Endometrium (tissue), 2 donors: ENCODE measurements at regions not wholly inside any gene's neighbourhood (a gene's known extent, or its start where the extent isn't known, plus 50 kb on each side); places are given as distances from the start of the nearest gene placed in this dataset.

Source experiments
- FAIRE-seq: peaks from 2 replicates; lab custom pipeline; 2012; peaks lifted over from hg19 to GRCh38; lab: Jason Lieb, UNC
- donor health status: control.
- donor health status: control.

DNA sequence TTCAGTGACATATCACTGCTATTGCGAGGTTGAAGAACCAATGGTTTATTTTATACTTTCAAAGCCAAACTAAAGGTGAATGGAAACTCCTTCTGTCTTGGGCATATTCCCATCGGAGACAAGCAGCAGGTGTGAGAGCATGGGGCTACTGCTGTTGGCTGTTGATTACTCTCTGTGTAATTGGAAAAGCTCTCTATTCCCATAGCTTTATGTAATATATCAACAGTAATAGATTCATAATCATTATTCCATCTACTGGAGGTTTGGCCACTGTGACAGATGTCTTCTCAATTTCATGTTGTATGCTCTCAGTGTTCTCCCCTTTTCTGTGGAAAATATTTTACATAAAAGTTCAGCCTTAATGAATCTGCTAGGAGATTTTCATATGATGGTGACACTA, 352.0 kb downstream of the BTG1 start:
- no peak for FAIRE-seq

DNA sequence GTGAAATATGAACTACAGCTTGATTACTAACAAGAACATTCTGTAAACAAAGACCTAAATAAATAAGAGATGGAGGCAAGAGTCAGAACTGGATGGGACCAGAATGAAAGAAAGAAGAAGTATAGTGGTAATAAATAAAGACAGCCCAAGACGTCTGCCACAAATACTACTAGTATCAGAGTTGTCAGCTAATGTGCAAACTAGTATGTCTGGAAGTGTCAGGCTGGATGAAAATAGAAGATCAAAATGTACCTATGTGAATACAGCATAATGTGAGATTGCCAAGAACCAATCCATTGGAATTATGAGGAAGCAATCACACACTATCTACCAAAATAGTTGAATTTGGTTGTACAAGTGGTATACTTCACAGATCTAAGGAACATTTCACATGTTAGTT, 353.0 kb downstream of the BTG1 start:
- FAIRE-seq, result no peak

DNA sequence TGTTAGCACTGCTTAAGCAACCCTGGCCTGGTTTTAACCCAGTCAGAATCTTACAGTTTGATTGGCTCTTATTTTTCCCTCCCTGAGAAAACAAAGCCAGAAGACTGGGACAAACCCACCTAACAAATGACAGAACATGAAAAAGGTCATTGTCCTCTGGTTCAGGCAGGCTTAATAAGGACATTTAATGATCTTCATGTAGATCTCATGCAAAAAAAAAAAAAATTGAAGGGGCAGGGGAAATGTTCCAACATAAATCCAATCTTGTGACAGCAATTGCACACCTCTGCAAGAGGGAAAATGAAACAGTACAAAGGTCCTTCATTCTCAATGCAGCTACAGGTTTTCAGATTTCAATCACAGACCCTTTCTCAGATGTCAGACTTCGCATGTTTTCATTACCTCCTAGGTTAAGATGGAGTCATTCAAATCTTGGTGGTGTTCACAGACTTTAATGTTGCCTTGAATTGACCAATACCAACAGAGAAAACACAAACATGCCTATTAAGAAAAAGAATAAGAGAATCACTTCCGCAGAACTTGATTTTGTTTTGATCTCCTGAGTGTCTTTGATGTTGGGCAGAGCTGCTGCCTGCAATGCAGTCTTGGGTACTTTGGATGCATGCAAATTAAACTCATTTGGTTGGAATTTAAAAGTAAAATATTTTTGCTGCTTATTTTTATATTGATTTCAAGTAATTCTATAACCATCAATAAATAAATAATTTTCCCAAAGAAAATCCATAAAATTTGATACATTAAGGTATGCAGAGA, 359.0 kb downstream of the BTG1 start:
- FAIRE-seq, result no peak

DNA sequence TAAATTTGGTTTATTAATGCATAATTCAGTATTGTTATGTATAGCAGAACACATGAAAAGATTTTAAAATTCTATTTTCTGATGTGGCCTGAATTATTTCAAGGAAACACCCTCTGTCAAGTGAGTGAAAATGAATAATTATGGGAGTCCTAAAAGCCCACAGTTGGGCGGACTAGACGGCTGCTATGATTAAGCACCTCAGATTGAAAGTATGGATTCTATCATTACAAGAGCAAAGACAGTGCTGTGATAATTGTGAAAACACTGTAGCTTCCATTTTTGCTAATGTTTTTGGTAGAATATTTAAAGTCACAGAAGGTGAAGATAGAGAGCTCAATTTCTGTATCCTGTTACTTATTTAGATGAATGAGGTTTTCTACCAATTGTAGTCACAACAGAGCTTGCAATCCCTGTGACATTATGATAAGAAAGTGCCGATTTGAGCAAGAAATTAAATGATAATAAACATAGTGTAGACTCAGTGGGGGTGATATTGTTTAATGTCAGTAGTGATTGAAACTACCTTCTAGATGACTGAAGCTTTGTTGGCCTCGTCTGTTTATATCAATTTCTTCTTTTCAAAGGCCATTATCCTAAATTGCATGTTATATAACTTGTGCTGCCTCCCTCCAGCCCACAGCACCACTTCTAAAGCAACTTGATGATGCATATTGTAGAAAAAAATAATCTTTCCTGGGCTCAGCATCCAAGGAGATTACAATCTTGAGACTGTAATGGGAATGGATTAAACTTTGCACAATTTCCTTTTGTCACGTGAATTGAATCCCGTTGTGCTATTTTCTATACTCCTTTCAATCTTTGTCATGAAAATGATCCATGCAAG, 359.8 kb downstream of the BTG1 start:
- FAIRE-seq, result no peak

DNA sequence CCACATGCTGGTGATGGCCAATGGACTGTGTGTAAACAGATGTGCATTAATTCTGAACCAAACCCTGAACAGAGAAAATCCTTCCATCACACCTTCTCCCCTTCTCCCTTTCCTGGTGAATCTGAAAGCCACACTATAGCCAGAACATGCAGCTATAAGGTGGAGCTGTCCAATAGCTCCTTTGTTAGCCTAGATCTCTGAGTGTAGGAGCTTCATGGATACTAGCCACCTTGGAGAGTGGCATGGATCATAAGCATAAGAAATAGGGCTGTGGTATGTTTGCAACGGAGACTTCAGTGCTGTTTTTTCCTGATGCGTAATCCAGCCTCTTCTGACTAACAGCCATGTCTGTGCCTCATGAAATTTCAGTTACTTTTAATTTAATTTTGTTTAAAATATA, 364.5 kb downstream of the BTG1 start:
- FAIRE-seq, result no peak

DNA sequence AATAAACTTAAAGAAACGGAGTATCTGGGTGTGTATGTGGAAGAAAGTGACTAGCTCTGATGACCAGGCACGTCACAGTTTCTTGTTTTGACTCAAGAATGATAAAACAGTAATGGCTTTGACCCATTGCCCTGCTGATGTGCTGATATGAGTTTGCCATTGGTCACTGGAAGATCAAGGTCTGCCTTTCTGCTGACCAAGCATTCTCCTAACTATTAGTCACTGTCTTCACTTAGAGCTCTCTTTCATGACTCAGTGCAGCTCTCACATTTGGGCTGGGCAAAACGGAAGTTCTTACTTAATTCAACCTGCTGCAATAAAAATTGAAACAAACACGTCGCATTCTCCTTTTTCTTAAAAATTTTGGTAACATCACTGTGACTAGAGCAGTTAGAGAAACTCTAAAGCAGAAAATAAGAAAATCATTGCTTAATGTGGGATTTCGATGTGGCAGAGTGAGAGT, 366.7 kb downstream of the BTG1 start:
- FAIRE-seq, result peak; percentile 54

DNA sequence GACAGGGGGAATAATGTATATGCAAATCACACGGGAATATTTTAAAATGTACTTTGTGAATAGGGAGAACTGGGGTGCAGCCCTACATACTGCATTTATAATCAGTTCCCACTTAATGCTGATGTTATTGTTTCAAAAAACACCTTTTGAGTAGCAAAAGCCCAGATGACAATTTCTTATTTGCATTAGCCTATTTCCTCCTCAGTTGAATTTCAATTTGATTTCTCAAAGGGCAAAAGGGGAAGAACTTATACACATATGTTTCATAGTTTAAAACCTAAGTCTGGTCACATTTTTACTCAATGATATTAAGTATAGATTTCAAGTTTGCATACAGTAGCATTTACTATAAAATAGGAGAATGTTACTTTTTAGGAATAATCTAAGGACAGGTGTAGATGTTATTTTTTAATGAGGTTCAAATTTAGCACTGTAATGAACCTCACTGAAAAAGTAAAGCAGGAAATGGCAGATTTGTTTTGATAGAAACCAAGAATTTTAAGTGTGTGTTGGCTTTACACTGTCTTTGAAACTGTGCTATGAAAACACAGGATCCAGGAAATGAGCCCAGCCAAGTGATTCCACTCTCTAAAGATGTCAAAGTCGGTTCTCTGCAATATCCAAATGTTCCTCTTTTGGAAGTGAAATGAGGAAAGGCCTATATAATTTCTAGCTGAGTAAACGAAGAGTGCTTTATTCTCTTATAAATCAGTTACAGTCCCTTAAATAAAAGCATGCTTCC, 367.4 kb downstream of the BTG1 start:
- peak; percentile 53 for FAIRE-seq

DNA sequence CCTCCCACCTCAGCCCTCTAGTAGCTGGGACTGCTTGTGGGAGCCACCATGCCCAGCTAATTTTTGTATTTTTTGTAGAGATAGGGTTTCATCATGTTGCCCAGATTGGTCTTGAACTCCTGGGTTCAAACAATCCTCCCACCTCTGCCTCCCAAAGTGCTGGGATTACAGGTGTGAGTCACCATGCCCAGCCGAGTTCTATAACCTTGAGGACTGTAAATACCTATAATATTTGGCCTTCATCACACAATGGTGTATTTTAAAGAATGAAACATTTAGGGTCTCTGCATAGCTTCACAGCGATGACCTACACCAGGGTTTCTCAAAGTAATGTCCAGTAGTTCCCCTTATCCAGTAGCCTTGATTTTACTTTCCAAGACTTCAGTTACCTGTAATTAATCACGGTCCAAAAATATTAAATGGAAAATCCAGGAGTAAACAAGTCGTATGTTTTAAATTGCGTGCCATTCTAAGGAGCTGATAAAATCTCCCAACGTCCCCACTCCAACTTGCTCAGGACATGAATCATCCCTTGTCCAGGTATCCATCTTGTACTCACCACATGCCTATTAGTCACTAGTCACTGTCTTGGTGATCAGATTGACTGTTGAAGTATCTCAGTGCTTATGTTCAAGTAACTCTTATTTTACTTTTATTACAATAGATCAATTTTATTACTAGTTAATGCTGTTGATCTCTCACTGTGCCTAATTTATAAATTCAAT, 368.2 kb downstream of the BTG1 start:
- FAIRE-seq, result no peak

DNA sequence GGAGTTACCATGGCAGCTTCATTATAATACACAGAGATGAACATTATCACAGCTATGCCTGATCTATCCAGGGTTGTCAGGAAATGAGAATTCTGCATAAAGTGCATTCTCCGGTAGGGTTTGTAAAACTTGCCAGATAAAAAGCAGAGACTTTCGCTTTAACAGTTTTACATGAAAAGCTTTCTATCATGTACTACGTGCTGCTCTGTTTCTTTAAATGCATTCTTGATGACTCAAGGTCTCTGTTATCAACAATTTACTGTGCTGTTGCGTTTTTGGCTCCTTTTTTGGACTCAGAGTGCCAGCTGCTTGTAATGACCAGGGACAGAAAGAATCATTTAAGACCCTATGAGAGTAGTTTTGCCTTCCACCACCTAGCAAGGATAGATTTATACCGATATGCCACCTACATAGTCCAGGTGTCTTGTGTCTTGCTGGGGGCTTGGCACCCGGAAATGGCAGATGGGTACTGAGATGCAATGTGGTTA, 371.2 kb downstream of the BTG1 start:
- no peak for FAIRE-seq

DNA sequence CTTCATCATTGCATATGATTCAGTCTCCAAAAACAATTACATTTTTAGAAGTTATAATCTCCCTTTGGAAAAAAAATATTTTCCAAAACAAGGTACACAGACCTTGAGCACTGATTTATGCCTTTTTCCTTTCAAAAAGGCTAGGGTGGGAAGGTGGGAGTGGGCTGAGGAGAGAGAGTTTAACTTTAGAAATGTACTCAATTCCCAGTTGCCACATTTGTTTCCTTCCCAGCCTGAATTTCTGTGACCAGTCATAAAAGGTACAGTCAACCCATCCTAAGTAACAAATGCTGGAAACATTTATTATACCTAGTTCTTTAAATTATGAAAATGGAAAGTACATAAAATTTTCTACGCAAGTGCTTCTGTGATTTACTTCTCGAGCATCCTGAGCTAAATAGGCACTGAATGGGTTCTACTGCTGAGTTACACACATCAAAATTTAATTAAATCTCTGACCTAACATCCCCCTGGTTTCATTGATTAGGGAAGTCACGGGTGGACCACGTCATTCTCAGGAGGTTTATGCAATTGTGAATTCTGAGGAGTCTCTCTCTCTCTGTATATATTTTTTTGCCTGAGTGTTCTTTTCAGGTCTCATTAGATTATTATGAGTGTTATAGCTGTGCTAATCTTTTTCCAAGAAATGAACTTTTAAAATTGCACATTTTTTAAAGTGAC, 371.8 kb downstream of the BTG1 start:
- no peak for FAIRE-seq

DNA sequence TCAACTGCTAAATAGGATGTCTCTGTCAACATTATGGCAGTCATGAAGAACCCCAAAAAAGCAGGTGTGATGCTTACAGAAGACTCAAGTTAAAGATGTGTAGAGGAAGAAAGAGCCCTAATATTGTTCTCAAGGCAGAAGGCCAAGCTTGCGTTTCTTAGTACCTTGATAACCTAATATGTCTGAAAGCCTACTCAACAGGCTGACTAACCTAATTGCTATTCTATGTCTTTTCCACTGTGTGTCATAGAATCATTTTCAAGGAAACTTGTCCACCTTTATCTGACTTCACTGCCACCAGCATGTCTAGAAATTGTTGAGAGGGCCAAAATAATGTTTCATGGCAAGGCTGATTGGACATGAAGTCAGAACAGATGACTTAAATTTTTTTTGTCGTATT, 373.2 kb downstream of the BTG1 start:
- FAIRE-seq, result no peak

DNA sequence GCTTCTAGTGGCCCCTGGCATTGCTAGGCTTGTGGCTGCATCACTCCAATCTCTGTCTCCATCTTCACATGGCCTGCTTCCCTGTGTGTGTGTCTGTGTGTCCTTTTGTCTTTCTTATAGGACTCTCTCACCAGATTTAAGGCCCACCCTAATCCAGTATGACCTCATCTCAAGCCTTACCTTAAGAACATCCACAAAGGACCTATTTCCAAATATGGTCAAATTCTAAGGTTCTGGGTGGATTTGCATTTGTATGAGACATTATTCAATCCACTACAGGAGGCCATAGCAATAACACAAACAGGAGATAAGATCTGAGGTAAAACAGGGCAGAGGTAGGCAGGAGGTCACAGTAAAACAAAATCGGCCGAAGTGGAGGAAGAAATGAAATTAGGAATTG, 375.9 kb downstream of the BTG1 start:
- FAIRE-seq, result no peak

DNA sequence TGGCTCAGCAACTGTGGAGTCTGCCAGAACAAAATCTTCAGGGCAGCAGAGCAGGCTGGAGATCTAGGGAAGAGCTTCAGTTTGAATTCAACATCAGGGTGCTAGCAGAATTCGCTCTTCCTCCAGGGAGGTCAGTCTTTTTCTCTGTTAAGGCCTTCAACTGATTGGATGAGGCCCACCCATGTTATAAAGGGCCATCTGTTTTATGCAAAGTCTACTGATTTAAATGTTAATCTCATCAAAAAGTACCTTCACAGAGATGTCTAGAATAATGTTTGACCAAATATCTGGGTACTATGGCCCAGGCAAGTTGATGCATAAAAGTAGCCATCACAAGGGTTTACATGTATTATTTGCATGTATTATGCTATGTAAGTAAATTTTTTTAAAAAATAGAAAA, 378.4 kb downstream of the BTG1 start:
- no peak for FAIRE-seq

DNA sequence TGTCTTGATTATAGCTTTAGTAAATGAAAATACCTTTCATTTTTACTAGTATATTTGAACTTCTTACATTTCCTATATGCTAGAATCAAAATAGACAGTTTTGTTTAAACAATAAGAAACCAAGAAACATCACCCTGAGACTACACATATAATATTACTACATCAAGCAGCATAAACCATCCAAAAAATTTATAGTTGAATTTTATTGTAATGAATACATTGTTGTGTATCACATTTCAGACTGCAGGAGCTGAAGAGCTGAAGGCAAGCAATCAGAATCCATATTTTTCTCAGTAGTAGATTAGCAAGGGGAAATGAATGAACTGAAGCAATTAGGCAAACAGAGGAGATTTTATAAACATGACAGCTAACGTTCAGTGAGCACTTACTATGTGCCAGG, 379.2 kb downstream of the BTG1 start:
- FAIRE-seq, result no peak

DNA sequence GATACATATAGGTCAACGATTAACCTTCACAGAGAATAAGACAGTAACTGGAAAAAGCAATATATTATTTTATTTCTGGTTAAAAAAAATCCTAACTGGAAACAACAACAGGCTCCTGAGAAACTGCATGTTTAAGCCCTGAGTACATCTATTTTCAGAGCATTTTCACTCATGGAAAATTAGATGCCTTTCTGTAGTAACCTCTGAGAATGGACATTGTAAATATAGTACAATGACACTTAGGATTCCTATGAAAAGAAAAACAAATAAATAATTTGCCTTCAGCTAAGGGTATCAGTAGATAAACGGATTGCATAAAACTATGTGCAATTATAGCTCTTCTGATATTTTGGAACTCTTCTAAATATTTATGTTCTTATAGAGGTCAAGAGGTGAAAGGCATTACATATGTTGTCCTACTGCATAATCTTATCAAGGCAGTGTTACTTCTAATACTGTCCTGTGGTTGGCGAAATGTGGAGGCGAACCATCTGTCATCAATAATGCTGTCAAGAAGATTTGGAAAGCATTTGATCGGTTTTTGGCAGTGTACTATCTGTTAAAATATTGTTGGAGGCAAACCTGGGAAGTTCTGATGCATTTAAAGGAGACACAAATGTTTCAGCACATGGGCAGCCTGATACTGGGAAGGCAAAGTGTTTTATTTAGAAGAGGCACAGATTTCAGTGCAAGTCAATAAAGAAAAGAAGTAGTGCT, 381.8 kb downstream of the BTG1 start:
- no peak for FAIRE-seq

DNA sequence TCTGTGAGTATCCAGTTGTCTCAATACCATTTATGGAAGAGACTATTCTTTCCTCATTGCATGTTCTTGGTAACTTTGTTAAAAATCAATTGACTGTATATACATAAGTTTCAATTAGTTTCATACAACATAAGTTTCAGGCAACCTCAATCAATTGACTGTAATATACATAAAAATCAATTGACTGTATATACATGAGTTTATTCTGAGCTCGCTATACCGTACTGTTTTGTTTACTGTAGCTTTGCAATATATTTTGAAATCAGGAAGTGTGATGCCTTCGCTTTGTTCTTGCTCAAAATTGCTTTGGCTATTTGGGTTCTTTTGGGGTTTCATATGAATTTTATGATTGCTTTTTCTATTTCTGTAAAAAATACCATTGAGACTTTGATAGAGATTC, 392.0 kb downstream of the BTG1 start:
- no peak for FAIRE-seq

DNA sequence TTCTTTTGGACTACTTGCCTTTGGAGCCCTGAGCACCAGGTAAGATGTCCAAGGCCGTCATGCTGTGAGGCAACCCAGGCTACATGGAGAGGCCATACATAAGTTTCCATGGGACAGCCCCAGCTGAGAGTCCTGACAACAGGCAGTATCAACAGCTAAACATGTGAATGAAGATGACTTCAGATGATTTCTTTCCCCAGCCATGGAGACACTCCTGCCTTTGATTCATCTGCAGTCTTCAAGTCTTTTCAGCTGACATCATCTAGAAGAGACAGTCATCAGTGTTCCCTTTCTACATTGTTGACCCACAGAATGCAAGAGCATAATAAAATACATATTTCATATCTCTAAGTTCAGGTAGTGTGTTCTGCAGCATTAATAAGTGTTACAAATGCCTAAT, 398.7 kb downstream of the BTG1 start:
- no peak for FAIRE-seq

DNA sequence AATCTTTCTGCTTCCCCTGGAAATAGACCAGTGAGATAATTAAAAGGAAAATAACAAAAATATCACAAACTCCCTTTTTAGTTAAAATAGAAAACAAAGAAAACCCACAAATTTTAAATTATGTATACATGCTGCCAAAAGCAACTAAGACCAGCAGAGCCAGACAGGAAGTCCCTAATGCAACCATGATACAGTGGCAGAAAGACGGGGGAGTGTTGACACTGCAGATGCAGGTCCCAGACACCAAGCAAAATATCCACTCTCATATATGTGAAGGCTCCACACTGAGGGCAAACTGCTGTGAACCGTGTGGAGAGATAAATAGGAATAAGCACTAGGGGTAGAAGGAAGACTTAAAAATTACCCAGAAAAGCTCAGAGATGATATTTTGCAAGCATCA, 401.0 kb downstream of the BTG1 start:
- peak; percentile 84 for FAIRE-seq

DNA sequence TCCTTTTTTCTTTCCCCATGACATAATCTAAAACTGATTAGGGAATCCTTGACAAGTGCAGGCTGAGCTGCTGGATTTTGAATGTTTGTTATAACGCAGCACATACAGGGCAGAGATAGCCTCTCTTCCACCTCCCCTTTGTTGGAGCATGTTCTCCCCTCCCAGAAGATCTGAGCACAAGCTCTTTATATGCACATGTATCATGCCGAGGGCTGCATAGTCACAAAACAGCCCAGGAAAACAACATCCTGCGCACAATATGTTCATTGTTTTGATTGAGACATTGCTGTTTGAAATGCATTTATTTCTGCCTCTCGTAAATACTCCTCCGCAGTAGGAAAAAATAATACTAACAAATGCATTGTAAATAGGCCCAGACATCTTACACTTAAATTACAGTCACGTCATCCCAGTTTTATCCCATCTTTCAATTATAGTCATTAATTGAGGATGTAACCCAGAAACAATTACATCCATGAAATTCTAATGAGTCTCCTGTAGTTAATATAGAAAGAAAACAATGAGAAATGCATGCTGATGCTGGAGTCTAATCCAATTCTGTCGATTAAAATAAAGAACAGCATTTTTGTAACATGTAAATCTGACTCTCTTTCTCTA, 401.8 kb downstream of the BTG1 start:
- peak; percentile 94 for FAIRE-seq

DNA sequence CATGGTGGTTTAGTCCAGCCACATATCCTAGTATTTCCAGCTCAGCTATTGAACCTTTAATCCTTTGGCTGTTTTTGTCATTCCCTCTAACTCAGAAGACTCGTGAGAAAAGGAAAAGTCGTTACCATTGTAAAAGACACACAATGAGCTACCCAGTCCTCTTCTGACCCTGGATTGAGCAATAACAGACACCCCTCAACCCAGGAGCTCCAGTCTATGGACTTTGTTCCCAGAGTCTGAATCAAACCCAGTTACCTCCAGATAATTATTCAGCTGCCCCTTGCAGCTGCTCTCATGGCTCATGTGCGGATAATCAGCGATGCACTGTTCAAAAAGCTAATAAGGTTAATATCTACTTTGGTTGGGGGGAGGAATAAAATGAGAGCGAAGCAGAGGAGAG, 402.4 kb downstream of the BTG1 start:
- FAIRE-seq, result no peak
